ENCODE measurements at regions not wholly inside any gene's neighbourhood (a gene's known extent, or its start where the extent isn't known, plus 50 kb on each side); places are given as distances from the start of the nearest gene placed in this dataset.

- TF ChIP-seq TAF1 (IDR thresholded peaks at IDR 0.05; ENCODE audit: borderline replicate concordance, insufficient read depth, low read length) (no peak), POLR2AphosphoS5 (IDR thresholded peaks at IDR 0.05; ENCODE audit: low read depth, low read length) (no peak), REST (IDR thresholded peaks at IDR 0.05; ENCODE audit: insufficient read depth in 1 of 2, low read depth in 2 of 2, low read length in 2 of 2) (no peak), FOXP2 (optimal IDR thresholded peaks at IDR 0.05; ENCODE audit: borderline replicate concordance, extremely low read depth, extremely low read length, insufficient read depth) (no peak), SIN3A (IDR thresholded peaks at IDR 0.05; ENCODE audit: borderline replicate concordance, insufficient read depth, low read length) (no peak)
These were observed 153.9 kb downstream of the CHST1 start for GRCh38 chr11:45511566-45511965.

GRCh38 chr11:45507916-45508315 is 157.5 kb downstream of the CHST1 start:
- no peak for TF ChIP-seq POLR2AphosphoS5 (IDR thresholded peaks at IDR 0.05; ENCODE audit: low read depth, low read length)
- no peak for TF ChIP-seq FOXP2 (optimal IDR thresholded peaks at IDR 0.05; ENCODE audit: borderline replicate concordance, extremely low read depth, extremely low read length, insufficient read depth)
- TF ChIP-seq REST (IDR thresholded peaks at IDR 0.05; ENCODE audit: insufficient read depth in 1 of 2, low read depth in 2 of 2, low read length in 2 of 2), result no peak
- no peak for TF ChIP-seq SIN3A (IDR thresholded peaks at IDR 0.05; ENCODE audit: borderline replicate concordance, insufficient read depth, low read length)
- no peak for TF ChIP-seq TAF1 (IDR thresholded peaks at IDR 0.05; ENCODE audit: borderline replicate concordance, insufficient read depth, low read length)

GRCh38 chr11:45503311-45503710 is 162.1 kb downstream of the CHST1 start:
- no peak for TF ChIP-seq FOXP2 (optimal IDR thresholded peaks at IDR 0.05; ENCODE audit: borderline replicate concordance, extremely low read depth, extremely low read length, insufficient read depth)
- no peak for TF ChIP-seq TAF1 (IDR thresholded peaks at IDR 0.05; ENCODE audit: borderline replicate concordance, insufficient read depth, low read length)
- TF ChIP-seq SIN3A (IDR thresholded peaks at IDR 0.05; ENCODE audit: borderline replicate concordance, insufficient read depth, low read length), result no peak
- no peak for TF ChIP-seq POLR2AphosphoS5 (IDR thresholded peaks at IDR 0.05; ENCODE audit: low read depth, low read length)
- TF ChIP-seq REST (IDR thresholded peaks at IDR 0.05; ENCODE audit: insufficient read depth in 1 of 2, low read depth in 2 of 2, low read length in 2 of 2), result no peak

GRCh38 chr11:45502226-45502545 is 163.2 kb downstream of the CHST1 start:
- no peak for TF ChIP-seq SIN3A (IDR thresholded peaks at IDR 0.05; ENCODE audit: borderline replicate concordance, insufficient read depth, low read length)
- no peak for TF ChIP-seq FOXP2 (optimal IDR thresholded peaks at IDR 0.05; ENCODE audit: borderline replicate concordance, extremely low read depth, extremely low read length, insufficient read depth)
- TF ChIP-seq REST (IDR thresholded peaks at IDR 0.05; ENCODE audit: insufficient read depth in 1 of 2, low read depth in 2 of 2, low read length in 2 of 2), result no peak
- TF ChIP-seq TAF1 (IDR thresholded peaks at IDR 0.05; ENCODE audit: borderline replicate concordance, insufficient read depth, low read length), result no peak
- no peak for TF ChIP-seq POLR2AphosphoS5 (IDR thresholded peaks at IDR 0.05; ENCODE audit: low read depth, low read length)
